Smooth muscle cell (in vitro differentiated cells): ENCODE measurements at regions not wholly inside any gene's neighbourhood (a gene's known extent, or its start where the extent isn't known, plus 50 kb on each side); places are given as distances from the start of the nearest gene placed in this dataset.

Experiments used
- DNase-seq: peaks from one replicate; lab custom pipeline; 2025; ENCODE audit not compliant: unreplicated experiment; lab: John Stamatoyannopoulos, UW
- H2AFZ ChIP-seq: fragments of 200-600 bp; sonication (generic); 2 replicates; pipeline ENCODE4 v1.6.0; 2016; ENCODE audit warnings: antibody characterized with exemption, low read depth, mild to moderate bottlenecking
- H3F3A ChIP-seq: fragments of 200-600 bp; sonication (generic); 2 replicates; pipeline ENCODE4 v1.6.0; 2017; ENCODE audit warnings: antibody characterized with exemption, low read depth
- H3K27ac ChIP-seq: fragments of 200-600 bp; sonication (generic); 2 replicates; pipeline ENCODE4 v1.5.1; 2016; ENCODE audit warnings: low read depth, mild to moderate bottlenecking
- H3K27me3 ChIP-seq: fragments of 200-600 bp; sonication (generic); 2 replicates; pipeline ENCODE4 v1.6.1; 2016; ENCODE audit warnings: low read depth, mild to moderate bottlenecking
- H3K36me3 ChIP-seq: fragments of 200-600 bp; sonication (generic); 2 replicates; pipeline ENCODE4 v1.5.1; 2016; ENCODE audit warnings: low read depth
- H3K4me1 ChIP-seq: fragments of 200-600 bp; sonication (generic); 2 replicates; pipeline ENCODE4 v1.5.1; 2016; ENCODE audit warnings: low read depth
- H3K4me2 ChIP-seq: fragments of 200-600 bp; sonication (generic); 2 replicates; pipeline ENCODE4 v1.6.0; 2016; ENCODE audit warnings: mild to moderate bottlenecking
- H3K4me3 ChIP-seq: fragments of 200-600 bp; sonication (generic); 2 replicates; pipeline ENCODE4 v1.5.1; 2016; ENCODE audit warnings: mild to moderate bottlenecking
- H3K79me2 ChIP-seq: fragments of 200-600 bp; sonication (generic); 2 replicates; pipeline ENCODE4 v1.6.0; 2016; ENCODE audit warnings: low read depth, mild to moderate bottlenecking
- H3K9ac ChIP-seq: fragments of 200-600 bp; sonication (generic); 2 replicates; pipeline ENCODE4 v1.6.0; 2016; ENCODE audit warnings: low read depth
- H3K9me3 ChIP-seq: fragments of 200-600 bp; sonication (generic); replicated peaks from 2 replicates; pipeline ENCODE4 v1.5.1; 2016; ENCODE audit warnings: low read depth
- H4K20me1 ChIP-seq: fragments of 200-600 bp; sonication (generic); 2 replicates; pipeline ENCODE4 v1.6.0; 2016; ENCODE audit warnings: low read depth
- WGBS: methylation state at CpG from one replicate; pipeline ENCODE4 v1.1.7; 2016; ENCODE audit warnings: low lambda C conversion rate; 5-methylcytosine and 5-hydroxymethylcytosine counted together
- TF ChIP-seq, protein P1 (sequence below): fragments of 200-600 bp; sonication (generic); IDR thresholded peaks from 2 replicates; pipeline ENCODE4 v1.5.1; 2017; ENCODE audit warnings: borderline replicate concordance, mild to moderate bottlenecking, antibody characterized with exemption; ENCODE audit not compliant: insufficient read depth, poor library complexity, severe bottlenecking

DNA sequence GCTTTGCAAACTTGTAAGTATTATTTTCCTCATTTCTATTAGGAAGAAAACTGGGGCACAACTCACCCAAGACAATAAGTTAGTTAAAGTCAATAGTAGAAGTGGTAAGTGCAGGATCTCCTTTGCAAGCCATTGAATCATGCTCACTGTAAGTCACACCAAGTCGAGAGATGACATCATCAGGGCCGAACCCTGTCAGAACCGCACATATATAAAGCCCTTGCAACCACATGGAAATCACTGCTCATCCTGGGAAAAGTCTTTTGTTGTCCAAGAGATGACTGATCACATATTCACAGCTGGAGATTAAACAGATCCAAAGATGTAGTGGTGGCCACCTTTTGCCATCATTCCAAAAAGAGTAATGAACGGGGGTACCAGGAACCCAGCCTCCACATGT lies 484.8 kb upstream of the ID2 start:
- WGBS = 71% methylated on average over 4 of the region's 4 CpGs
- H3K9me3 ChIP-seq = no peaks in the 10 kb centered on the region
- no peak overlapping the region for H3K9ac ChIP-seq
- no peak overlapping the region for H2AFZ ChIP-seq
- TF ChIP-seq, protein P1, sequence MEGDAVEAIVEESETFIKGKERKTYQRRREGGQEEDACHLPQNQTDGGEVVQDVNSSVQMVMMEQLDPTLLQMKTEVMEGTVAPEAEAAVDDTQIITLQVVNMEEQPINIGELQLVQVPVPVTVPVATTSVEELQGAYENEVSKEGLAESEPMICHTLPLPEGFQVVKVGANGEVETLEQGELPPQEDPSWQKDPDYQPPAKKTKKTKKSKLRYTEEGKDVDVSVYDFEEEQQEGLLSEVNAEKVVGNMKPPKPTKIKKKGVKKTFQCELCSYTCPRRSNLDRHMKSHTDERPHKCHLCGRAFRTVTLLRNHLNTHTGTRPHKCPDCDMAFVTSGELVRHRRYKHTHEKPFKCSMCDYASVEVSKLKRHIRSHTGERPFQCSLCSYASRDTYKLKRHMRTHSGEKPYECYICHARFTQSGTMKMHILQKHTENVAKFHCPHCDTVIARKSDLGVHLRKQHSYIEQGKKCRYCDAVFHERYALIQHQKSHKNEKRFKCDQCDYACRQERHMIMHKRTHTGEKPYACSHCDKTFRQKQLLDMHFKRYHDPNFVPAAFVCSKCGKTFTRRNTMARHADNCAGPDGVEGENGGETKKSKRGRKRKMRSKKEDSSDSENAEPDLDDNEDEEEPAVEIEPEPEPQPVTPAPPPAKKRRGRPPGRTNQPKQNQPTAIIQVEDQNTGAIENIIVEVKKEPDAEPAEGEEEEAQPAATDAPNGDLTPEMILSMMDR = no peak
- no peaks in the 10 kb centered on the region for H3K27me3 ChIP-seq
- H3K27ac ChIP-seq = no peak overlapping the region
- no peaks in the 10 kb centered on the region for H3K36me3 ChIP-seq
- H3K79me2 ChIP-seq = no peaks in the 10 kb centered on the region
- H3K4me3 ChIP-seq = no peak overlapping the region
- H3K4me2 ChIP-seq = no peak overlapping the region
- H3F3A ChIP-seq = no peaks in the 10 kb centered on the region
- no peaks in the 10 kb centered on the region for H4K20me1 ChIP-seq
- no peak for DNase-seq
- H3K4me1 ChIP-seq = peaks cover 24% of the 10 kb centered on the region

DNA sequence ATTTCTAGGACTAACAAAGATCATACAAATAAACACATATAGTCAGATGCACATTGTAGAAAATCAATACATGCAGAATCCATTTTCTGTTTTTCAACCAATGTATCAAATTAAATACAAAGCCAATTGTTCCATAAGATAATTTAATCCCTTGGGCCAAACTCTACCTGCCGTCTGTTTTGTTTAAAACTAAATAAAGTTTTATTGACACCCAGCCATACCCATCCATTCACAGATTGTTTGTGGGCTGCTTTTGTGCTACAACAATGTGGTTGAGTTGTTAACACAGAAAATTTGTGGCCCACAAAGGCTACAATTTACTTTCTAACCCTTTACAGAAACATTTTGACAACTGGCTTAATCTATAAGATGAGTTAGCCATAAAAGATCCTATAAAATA lies 484.0 kb upstream of the ID2 start:
- H3K9me3 ChIP-seq = no peaks in the 10 kb centered on the region
- no peak overlapping the region for H3K4me2 ChIP-seq
- H3K9ac ChIP-seq = no peak overlapping the region
- no peak overlapping the region for H2AFZ ChIP-seq
- 97% methylated on average over 1 of the region's 1 CpG for WGBS
- DNase-seq = no peak
- peaks cover 21% of the 10 kb centered on the region for H3K4me1 ChIP-seq
- H3K27me3 ChIP-seq = no peaks in the 10 kb centered on the region
- H3K79me2 ChIP-seq = no peaks in the 10 kb centered on the region
- no peaks in the 10 kb centered on the region for H4K20me1 ChIP-seq
- no peaks in the 10 kb centered on the region for H3K36me3 ChIP-seq
- no peak overlapping the region for H3K27ac ChIP-seq
- H3F3A ChIP-seq = no peaks in the 10 kb centered on the region
- no peak overlapping the region for H3K4me3 ChIP-seq
- TF ChIP-seq, protein P1 = no peak

DNA sequence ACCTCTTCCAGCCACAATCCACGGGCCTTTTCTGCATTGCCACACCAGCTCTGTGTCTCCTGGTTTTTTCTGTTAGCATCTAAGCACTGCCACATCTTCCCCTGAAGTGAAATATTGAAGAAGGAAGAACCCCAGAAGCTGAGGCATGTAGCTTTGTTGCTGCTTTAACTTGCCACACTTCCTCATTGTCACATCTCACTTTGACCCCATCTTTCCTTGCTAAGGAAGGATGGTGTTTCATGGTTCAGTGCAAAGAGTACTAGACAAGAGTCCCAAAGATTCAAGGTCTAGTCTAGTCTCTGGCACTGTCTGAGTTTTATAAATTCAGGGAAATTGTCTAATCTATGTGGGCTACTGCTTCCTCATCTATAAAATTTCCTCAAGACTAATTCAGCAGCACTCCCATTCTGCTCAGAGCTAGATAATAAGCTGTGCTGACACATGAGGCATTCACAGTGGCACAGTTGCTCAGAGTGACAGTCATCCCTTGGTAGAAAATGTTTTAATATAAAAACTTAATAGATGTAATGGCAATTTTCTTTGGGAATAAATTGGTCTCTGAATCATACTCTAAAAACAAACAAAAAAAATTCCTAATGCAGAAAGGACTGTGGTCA lies 483.0 kb upstream of the ID2 start:
- Histone ChIP-seq H3K79me2 (no peaks in the 10 kb centered on the region), H3K9ac (no peak overlapping the region)
- 91% methylated on average over 1 of the region's 1 CpG for whole genome bisulfite sequencing

More for the DNA sequence above, 483.0 kb upstream of the ID2 start:
- H3F3A ChIP-seq = no peaks in the 10 kb centered on the region
- H2AFZ ChIP-seq = no peak overlapping the region
- TF ChIP-seq, protein P1 = no peak
- no peak overlapping the region for H3K4me3 ChIP-seq
- no peaks in the 10 kb centered on the region for H3K9me3 ChIP-seq
- no peak overlapping the region for H3K27ac ChIP-seq
- H3K36me3 ChIP-seq = no peaks in the 10 kb centered on the region
- no peak for DNase-seq
- no peaks in the 10 kb centered on the region for H3K27me3 ChIP-seq
- no peak overlapping the region for H3K4me2 ChIP-seq
- H3K4me1 ChIP-seq = peaks cover 10% of the 10 kb centered on the region
- H4K20me1 ChIP-seq = no peaks in the 10 kb centered on the region
